Endothelial cell of umbilical vein (primary cell): ENCODE measurements at regions not wholly inside any gene's neighbourhood (a gene's known extent, or its start where the extent isn't known, plus 50 kb on each side); places are given as distances from the start of the nearest gene placed in this dataset.

ENCODE experiments used
- BruUV-seq: library from RNA; stranded (reverse); fragments of 400-500 nt; replicated peaks from 2 replicates; lab custom pipeline; 2021; lab: Mats Ljungman, UMichigan
- CTCF ChIA-PET: fragments of 300-600, 350-600 bp; sonication (Branson Sonifier 250); formaldehyde crosslinking; loops from one replicate; lab custom pipeline; 2021; ENCODE audit warnings: antibody characterized with exemption, inconsistent platforms; lab: Charles Lee
- POLR2A ChIA-PET: fragments of 300-600, 350-600 bp; sonication (Branson Sonifier 250); formaldehyde crosslinking; loops from one replicate; lab custom pipeline; 2021; ENCODE audit warnings: antibody characterized with exemption, inconsistent platforms; lab: Charles Lee
- DNase-seq: peaks from one replicate; pipeline ENCODE4 v3.0.0-alpha.2; 2011; ENCODE audit warnings: low read depth, low spot score
- FAIRE-seq: peaks from 2 replicates; lab custom pipeline; 2011; peaks lifted over from hg19 to GRCh38; lab: Jason Lieb, UNC
- H2AFZ ChIP-seq: 2 replicates; pipeline ENCODE4 v1.6.0; 2012; ENCODE audit warnings: low read depth, low read length, control low read depth, inconsistent platforms
- H3K27ac ChIP-seq: 2 replicates; pipeline ENCODE4 v1.5.1; 2011; ENCODE audit warnings: low read depth, mild to moderate bottlenecking, control low read depth, low read length, moderate library complexity; ENCODE audit not compliant: insufficient read depth
- H3K27me3 ChIP-seq, 2 experiments: 2 replicates each; pipeline versions ENCODE4 v1.6.0 to v1.6.1; 2011; ENCODE audit warnings: low read length in 2 of 2, mixed read lengths in 1 of 2; ENCODE audit not compliant: control insufficient read depth in 2 of 2, insufficient read depth in 2 of 2
- H3K36me3 ChIP-seq, 2 experiments: 2 replicates in 1 of 2; 3 replicates in 1 of 2; pipeline ENCODE4 v1.5.1; 2011; ENCODE audit warnings: low read length in 2 of 2, mild to moderate bottlenecking in 1 of 2, moderate library complexity in 1 of 2; ENCODE audit not compliant: control insufficient read depth in 2 of 2, insufficient read depth in 2 of 2; ENCODE audit errors: extremely low read depth in 1 of 2
- H3K4me1 ChIP-seq: 3 replicates; pipeline ENCODE4 v1.5.1; 2011; ENCODE audit warnings: mild to moderate bottlenecking, low read length; ENCODE audit not compliant: control insufficient read depth, insufficient read depth; ENCODE audit errors: extremely low read depth
- H3K4me2 ChIP-seq: 2 replicates; pipeline ENCODE4 v1.6.1; 2011; ENCODE audit warnings: low read length, control low read depth, mixed read lengths; ENCODE audit not compliant: insufficient read depth
- H3K4me3 ChIP-seq, 3 experiments: fragments of 200-600 bp in 1 of 3; sonication (generic), shearing (Covaris generic) in 1 of 3; replicated peaks in 1 of 3; 2 replicates each; pipeline ENCODE4 v1.5.1; 2011 to 2016; ENCODE audit warnings: control low read depth in 3 of 3, low read length in 3 of 3, mild to moderate bottlenecking in 2 of 3, inconsistent platforms in 1 of 3, low read depth in 1 of 3, moderate library complexity in 1 of 3; ENCODE audit not compliant: insufficient read depth in 1 of 3
- H3K79me2 ChIP-seq: 2 replicates; pipeline ENCODE4 v1.6.0; 2012; ENCODE audit warnings: low read length, inconsistent platforms; ENCODE audit not compliant: control insufficient read depth, insufficient read depth
- H3K9ac ChIP-seq: replicated peaks from 2 replicates; pipeline ENCODE3; 2011; ENCODE audit warnings: low read length, control low read depth; ENCODE audit not compliant: insufficient read depth; ENCODE audit errors: extremely low read depth
- H3K9me1 ChIP-seq: replicated peaks from 3 replicates; pipeline ENCODE4 v1.6.0; 2011; ENCODE audit warnings: mild to moderate bottlenecking, low read length; ENCODE audit not compliant: control insufficient read depth, insufficient read depth; ENCODE audit errors: extremely low read depth
- H3K9me3 ChIP-seq: replicated peaks from 2 replicates; pipeline ENCODE4 v1.5.1; 2012; ENCODE audit warnings: low read length, inconsistent platforms; ENCODE audit not compliant: control insufficient read depth, insufficient read depth
- H4K20me1 ChIP-seq: replicated peaks from 2 replicates; pipeline ENCODE3; 2011; ENCODE audit warnings: mild to moderate bottlenecking, low read length; ENCODE audit not compliant: control insufficient read depth, insufficient read depth; ENCODE audit errors: extremely low read depth
- CTCF ChIP-seq, 2 donors: IDR thresholded peaks; 1 replicate in 1 of 2; 2 replicates in 1 of 2; pipeline ENCODE4 v1.5.1; 2011; ENCODE audit warnings: low read length in 2 of 2, mild to moderate bottlenecking in 2 of 2, moderate library complexity in 2 of 2, control low read depth in 1 of 2, inconsistent platforms in 1 of 2, low read depth in 1 of 2; ENCODE audit not compliant: insufficient read depth in 1 of 2; ENCODE audit errors: extremely low read depth in 1 of 2
- EZH2 ChIP-seq: IDR thresholded peaks from 2 replicates; pipeline ENCODE4 v1.6.1; 2012; ENCODE audit warnings: borderline replicate concordance, low read depth, mild to moderate bottlenecking, moderate library complexity, low read length, inconsistent platforms; ENCODE audit not compliant: severe bottlenecking
- FOS ChIP-seq: IDR thresholded peaks from 2 replicates; pipeline ENCODE4 v1.6.1; 2011; ENCODE audit warnings: mild to moderate bottlenecking, low read length, moderate library complexity, borderline replicate concordance; ENCODE audit not compliant: insufficient read depth
- GATA2 ChIP-seq: IDR thresholded peaks from 2 replicates; pipeline ENCODE4 v1.7.0; 2011; ENCODE audit warnings: low read depth, mild to moderate bottlenecking, moderate library complexity, mixed read lengths, low read length; ENCODE audit not compliant: insufficient read length, insufficient read depth
- JUN ChIP-seq: IDR thresholded peaks from 2 replicates; pipeline ENCODE4 v1.6.1; 2011; ENCODE audit warnings: borderline replicate concordance, low read depth; ENCODE audit not compliant: insufficient read length, insufficient read depth
- MAX ChIP-seq: IDR thresholded peaks from 2 replicates; pipeline ENCODE4 v1.6.1; 2011; ENCODE audit not compliant: insufficient read depth, insufficient read length
- MYC ChIP-seq: IDR thresholded peaks from one replicate; pipeline ENCODE4 v1.6.1; 2011; ENCODE audit warnings: mild to moderate bottlenecking, low read depth, low read length
- POLR2A ChIP-seq: IDR thresholded peaks from 2 replicates; pipeline ENCODE4 v1.6.1; 2012; ENCODE audit warnings: low read depth, mild to moderate bottlenecking, control low read depth, low read length
- POLR2AphosphoS5 ChIP-seq: IDR thresholded peaks from 2 replicates; pipeline ENCODE4 v1.6.1; 2012; ENCODE audit warnings: low read depth, mild to moderate bottlenecking, control low read depth, low read length, moderate library complexity; ENCODE audit not compliant: insufficient read depth
- dilution Hi-C: fragments of 300-500 bp; cut with MboI; formaldehyde crosslinking; loops from one replicate; pipeline ENCODE4 v1.15.0; 2019; ENCODE audit warnings: low sequenced_read_pairs; ENCODE audit not compliant: extremely low pct_ligation_motif_present
- intact Hi-C: fragments of 100-400 bp; cut with micrococcal nuclease; formaldehyde crosslinking; loops from one replicate; pipeline ENCODE4 v1.10.0; 2022

- FAIRE-seq (no peak), DNase-seq (no peak)
- TF ChIP-seq JUN: no peak
- no peak for TF ChIP-seq CTCF (IDR thresholded peaks at IDR 0.05; ENCODE audit: extremely low read depth in 1 of 2, insufficient read depth in 1 of 2, low read depth in 1 of 2, low read length in 2 of 2)
- no peak for TF ChIP-seq GATA2
- TF ChIP-seq POLR2A: no peak
- no peak for TF ChIP-seq POLR2AphosphoS5
- no peak for TF ChIP-seq FOS
- TF ChIP-seq MYC: no peak
- no peak for TF ChIP-seq MAX
- no peak for TF ChIP-seq EZH2
- intact Hi-C loops: no loop called here
- no peak overlapping the region for H2AFZ ChIP-seq
- ChIA-PET CTCF (no interaction called here), POLR2A (no interaction called here)
- H4K20me1 ChIP-seq: no peaks in the 10 kb centered on the region
- no peaks in the 10 kb centered on the region for H3K9me3 ChIP-seq
- dilution Hi-C loops: no loop called here
- no peak overlapping the region for H3K4me2 ChIP-seq
- H3K9me1 ChIP-seq: no peaks in the 10 kb centered on the region
- no peak overlapping the region for H3K9ac ChIP-seq
- no peaks in the 10 kb centered on the region for H3K36me3 ChIP-seq
- H3K4me3 ChIP-seq: no peak overlapping the region
- H3K79me2 ChIP-seq: no peaks in the 10 kb centered on the region
- H3K27me3 ChIP-seq: no peaks in the 10 kb centered on the region
- no peaks in the 10 kb centered on the region for H3K4me1 ChIP-seq
- BruUV-seq: no TSS peak
- no peak overlapping the region for H3K27ac ChIP-seq
These were observed 164.0 kb downstream of the TSHZ3 start for GRCh38 chr19:31185261-31185660.
